Panc1 (cell line): ENCODE measurements at regions not wholly inside any gene's neighbourhood (a gene's known extent, or its start where the extent isn't known, plus 50 kb on each side); places are given as distances from the start of the nearest gene placed in this dataset.

ENCODE experiments used
- POLR2AphosphoS5 ChIP-seq: IDR thresholded peaks from 2 replicates; pipeline ENCODE4 v1.6.1; 2012; ENCODE audit warnings: mild to moderate bottlenecking, low read depth, low read length, moderate library complexity
- SIN3A ChIP-seq: IDR thresholded peaks from 2 replicates; pipeline ENCODE4 v1.6.1; 2012; ENCODE audit warnings: low read depth, mild to moderate bottlenecking, low read length, moderate library complexity, borderline replicate concordance; ENCODE audit not compliant: insufficient read depth
- TCF7L2 ChIP-seq: IDR thresholded peaks from 2 replicates; pipeline ENCODE4 v1.6.1; 2011; ENCODE audit warnings: mild to moderate bottlenecking, low read depth, low read length, inconsistent platforms
- TF ChIP-seq, protein P1 (sequence below): fragments of 450-650 bp; IDR thresholded peaks from 2 replicates; pipeline ENCODE4 v1.5.1; 2017; ENCODE audit warnings: mild to moderate bottlenecking
- TF ChIP-seq, protein P2 (sequence below), 2 experiments: IDR thresholded peaks; 2 replicates each; pipeline ENCODE4 v1.6.1; 2011 to 2012; ENCODE audit warnings: low read depth in 2 of 2, control low read depth in 1 of 2, low read length in 1 of 2, mild to moderate bottlenecking in 1 of 2, moderate library complexity in 1 of 2; ENCODE audit not compliant: insufficient read depth in 1 of 2

DNA sequence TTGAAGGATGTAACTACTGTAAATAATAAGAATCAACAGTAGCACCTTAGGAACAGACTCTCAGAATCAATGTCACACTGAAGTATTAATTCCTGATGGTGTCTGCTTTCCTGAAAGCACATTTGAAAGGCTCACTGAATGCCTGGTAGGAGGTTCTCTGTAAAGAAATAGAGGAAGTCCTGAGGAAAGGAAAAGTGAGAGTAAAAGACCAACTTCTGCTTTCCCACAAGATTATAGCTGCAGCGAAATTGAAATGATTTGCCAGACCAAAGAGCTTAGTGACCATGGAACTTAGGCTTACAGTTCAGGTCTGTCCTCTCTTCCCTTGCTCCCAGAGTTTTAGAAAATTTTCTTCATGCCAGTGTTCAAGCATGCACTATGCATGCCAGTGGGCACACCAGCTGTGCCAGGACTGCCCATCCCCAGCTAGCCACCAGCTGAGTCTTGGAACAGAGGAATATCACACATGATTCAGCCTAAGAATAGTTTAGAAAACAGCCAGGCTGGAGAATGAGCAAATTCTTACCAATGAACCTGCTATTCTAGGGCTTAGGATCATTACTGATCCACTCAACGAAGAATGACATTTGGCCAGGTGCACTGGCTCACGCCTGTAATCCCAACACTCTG lies 123.2 kb downstream of the HERPUD2 start:
- TF ChIP-seq, protein P1, sequence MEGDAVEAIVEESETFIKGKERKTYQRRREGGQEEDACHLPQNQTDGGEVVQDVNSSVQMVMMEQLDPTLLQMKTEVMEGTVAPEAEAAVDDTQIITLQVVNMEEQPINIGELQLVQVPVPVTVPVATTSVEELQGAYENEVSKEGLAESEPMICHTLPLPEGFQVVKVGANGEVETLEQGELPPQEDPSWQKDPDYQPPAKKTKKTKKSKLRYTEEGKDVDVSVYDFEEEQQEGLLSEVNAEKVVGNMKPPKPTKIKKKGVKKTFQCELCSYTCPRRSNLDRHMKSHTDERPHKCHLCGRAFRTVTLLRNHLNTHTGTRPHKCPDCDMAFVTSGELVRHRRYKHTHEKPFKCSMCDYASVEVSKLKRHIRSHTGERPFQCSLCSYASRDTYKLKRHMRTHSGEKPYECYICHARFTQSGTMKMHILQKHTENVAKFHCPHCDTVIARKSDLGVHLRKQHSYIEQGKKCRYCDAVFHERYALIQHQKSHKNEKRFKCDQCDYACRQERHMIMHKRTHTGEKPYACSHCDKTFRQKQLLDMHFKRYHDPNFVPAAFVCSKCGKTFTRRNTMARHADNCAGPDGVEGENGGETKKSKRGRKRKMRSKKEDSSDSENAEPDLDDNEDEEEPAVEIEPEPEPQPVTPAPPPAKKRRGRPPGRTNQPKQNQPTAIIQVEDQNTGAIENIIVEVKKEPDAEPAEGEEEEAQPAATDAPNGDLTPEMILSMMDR = no peak
- TF ChIP-seq POLR2AphosphoS5 (no peak), TCF7L2 (no peak), SIN3A (no peak)
- TF ChIP-seq, protein P2, sequence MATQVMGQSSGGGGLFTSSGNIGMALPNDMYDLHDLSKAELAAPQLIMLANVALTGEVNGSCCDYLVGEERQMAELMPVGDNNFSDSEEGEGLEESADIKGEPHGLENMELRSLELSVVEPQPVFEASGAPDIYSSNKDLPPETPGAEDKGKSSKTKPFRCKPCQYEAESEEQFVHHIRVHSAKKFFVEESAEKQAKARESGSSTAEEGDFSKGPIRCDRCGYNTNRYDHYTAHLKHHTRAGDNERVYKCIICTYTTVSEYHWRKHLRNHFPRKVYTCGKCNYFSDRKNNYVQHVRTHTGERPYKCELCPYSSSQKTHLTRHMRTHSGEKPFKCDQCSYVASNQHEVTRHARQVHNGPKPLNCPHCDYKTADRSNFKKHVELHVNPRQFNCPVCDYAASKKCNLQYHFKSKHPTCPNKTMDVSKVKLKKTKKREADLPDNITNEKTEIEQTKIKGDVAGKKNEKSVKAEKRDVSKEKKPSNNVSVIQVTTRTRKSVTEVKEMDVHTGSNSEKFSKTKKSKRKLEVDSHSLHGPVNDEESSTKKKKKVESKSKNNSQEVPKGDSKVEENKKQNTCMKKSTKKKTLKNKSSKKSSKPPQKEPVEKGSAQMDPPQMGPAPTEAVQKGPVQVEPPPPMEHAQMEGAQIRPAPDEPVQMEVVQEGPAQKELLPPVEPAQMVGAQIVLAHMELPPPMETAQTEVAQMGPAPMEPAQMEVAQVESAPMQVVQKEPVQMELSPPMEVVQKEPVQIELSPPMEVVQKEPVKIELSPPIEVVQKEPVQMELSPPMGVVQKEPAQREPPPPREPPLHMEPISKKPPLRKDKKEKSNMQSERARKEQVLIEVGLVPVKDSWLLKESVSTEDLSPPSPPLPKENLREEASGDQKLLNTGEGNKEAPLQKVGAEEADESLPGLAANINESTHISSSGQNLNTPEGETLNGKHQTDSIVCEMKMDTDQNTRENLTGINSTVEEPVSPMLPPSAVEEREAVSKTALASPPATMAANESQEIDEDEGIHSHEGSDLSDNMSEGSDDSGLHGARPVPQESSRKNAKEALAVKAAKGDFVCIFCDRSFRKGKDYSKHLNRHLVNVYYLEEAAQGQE (IDR thresholded peaks at IDR 0.05; ENCODE audit: insufficient read depth in 1 of 2, low read depth in 2 of 2, low read length in 1 of 2) = no peak
